ENCODE measurements at regions not wholly inside any gene's neighbourhood (a gene's known extent, or its start where the extent isn't known, plus 50 kb on each side); places are given as distances from the start of the nearest gene placed in this dataset.

DNA sequence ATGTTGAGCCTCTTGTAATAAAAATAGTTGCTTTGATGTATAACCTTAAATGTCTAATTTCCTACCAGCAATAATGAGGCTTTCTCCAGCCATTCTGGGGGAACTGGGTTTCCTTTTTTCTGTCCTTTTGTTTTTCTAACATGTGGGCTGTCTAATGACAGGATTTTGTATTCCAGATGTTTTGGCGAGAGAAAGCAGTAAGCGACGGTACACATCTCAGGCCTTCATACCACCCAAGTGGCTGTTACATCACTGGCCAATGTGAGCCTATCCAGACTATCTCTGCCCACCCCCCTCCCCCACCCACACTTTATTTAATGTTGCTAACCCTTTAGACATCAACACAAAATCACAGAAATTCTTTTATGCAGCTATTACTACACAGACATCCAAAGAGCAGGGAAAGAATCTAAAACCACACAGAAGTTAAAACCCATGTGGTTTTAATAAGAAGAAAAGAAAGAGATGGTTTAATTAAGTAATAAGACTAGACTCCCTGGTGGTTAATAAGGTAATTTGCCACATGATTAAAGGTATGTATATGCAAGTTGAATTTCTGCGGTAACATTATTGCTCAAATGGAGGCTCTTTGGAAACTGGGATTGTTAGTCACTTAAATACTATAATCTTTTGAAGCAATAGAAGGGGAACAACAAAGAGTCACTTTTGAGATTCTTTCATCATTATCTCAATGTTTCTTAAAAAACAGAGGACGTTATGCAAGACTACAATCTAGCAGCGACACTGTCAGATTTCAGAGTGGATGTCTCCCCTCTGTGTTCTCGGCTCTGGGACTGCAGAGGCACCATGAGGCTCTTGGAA is 365.1 kb downstream of the ENC1 start:
- DNase-seq (ENCODE audit: insufficient read length, low spot score): no peak
- FAIRE-seq: no peak

DNA sequence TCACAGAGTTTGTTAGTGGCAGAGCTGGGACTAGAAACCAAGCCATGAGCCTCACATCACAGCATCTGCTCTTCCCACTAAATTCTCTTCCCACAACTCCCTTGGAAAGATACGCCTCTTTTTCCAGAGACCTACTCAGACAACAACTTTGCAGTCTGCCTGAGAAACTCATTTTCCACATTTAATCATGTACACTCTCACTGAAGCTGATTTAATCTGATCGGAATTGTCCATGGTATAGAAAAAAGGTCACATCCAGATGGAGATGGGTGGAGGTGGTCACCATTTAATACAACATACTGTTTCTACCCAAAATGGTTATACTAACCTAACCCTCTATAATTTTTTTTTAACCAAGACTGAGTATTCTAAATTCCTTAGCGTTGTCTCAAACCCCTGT is 366.2 kb downstream of the ENC1 start:
- FAIRE-seq (no peak), DNase-seq (ENCODE audit: insufficient read length, low spot score) (no peak)

DNA sequence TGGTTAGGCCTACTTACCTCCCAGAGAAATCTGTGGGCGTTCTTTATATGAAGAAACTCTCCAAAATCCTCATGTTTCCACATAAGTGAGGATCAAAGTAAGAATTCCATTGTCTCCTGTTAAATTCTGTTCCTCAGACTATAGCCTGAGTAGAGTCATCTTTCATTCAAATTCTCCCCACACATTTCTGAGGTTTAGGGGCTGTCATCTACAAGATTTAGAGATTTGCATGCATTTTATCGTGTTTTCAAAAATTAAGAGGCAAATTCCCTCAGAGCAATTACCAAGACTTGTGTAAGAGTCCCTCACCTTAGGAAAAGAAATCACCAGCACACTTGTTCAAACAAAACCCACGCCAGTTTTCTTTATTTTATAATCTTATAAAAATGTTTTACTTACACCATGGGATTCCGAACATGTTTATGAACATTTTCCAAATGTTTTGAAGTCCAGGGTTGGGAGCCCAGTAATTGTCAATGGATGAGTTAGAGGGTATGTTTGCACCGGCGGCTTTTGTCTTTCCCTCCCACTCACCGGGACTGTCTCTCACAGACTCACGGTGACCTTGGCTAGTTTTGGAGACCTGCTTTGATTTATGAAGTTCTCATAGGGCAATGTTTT is 367.6 kb downstream of the ENC1 start:
- DNase-seq (ENCODE audit: insufficient read length, low spot score) (no peak), FAIRE-seq (no peak)

DNA sequence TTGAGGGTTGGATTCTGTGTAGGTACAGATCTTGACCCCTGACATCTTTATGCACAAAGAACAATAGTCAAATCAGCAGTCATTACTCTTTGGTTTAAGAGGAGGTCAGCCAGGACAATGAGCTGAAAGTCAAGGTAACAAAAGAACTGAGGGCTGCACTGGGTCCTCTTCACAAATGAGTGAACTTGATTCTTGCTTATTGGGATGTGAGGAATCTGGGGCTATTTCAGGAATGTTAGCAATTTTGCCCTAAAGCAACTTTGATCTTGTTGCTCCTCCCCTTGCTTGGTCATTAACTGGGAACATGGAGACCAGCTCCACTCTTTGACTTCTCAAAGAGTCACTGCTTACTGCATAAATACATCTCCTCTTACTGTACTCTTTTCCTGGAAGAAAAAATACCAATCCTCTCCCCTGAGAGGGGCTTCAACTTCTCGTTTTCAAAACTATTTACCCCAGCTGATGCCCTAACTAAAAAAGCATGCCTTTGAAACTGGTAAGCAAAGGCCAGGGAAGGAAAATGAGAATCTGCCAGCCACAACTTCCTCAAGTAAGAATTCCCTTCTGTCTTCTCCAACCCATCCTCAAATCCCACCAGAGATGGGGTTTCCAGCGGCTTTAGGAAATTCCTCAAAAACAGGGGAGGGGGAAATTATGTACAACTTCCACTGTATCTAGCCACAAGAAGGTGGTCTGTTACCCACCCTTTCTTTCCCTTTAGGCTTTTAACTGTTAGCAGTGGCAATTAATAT is 368.3 kb downstream of the ENC1 start:
- DNase-seq (ENCODE audit: insufficient read length, low spot score): no peak
- no peak for FAIRE-seq

DNA sequence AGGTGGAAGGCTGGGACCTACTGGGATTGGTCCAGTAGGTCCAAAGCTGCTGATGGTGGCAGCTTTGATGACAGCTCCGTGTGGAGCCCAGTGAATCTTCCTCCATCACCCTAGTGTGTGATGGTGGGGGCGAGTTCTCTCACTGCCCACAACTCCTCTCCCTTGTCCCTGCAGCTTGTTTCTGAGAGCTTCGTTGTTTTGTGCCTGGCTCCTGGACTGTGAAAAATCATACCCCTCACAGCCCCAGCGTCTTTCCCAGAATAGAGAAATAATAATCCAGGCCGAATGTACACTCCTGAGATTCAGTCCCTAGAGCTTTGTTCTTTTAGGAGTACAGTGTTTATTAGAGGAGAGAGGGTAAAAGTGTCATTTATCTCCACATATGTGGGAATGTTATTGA is 372.2 kb downstream of the ENC1 start:
- DNase-seq (ENCODE audit: insufficient read length, low spot score) (no peak), FAIRE-seq (no peak)

DNA sequence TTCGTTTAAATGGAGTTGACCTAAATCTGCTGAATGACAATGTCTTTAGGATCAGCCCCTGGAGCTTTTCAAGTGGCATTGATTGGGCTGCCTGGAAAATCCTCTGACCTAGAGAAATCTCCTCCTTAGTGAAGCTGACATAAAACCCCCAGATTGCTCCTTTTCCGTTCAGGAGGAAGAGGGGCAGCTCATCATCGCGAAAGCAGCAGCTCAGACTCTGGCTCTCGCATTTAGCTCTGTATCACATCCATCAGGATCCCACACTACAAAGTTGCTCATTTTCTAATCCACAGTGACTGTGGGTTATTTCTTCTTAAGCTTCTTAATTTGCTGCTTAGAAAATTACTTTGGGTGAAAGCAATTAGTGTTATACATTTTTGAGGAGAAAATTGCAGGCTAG is 373.7 kb downstream of the ENC1 start:
- FAIRE-seq: no peak
- DNase-seq (ENCODE audit: insufficient read length, low spot score): no peak

DNA sequence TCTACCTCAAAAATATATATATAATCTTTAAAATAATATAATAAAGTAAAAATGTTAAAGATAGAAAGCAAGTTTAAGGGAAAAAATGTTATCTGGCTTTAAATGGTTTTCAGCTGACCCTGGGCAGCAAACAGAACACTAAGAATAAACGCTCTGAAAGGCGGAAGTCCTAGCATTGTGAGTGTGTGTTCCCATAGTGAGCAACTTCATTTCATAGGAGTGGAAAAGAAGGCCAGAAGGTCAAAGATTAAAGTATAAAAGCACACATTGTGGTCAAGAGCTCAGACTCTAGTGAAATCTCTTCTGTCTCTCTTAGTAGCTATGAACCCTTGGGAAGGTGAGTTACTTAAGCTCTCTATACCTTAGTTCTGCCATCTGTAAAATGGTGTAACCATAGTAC is 374.4 kb downstream of the ENC1 start:
- FAIRE-seq: no peak

DNA sequence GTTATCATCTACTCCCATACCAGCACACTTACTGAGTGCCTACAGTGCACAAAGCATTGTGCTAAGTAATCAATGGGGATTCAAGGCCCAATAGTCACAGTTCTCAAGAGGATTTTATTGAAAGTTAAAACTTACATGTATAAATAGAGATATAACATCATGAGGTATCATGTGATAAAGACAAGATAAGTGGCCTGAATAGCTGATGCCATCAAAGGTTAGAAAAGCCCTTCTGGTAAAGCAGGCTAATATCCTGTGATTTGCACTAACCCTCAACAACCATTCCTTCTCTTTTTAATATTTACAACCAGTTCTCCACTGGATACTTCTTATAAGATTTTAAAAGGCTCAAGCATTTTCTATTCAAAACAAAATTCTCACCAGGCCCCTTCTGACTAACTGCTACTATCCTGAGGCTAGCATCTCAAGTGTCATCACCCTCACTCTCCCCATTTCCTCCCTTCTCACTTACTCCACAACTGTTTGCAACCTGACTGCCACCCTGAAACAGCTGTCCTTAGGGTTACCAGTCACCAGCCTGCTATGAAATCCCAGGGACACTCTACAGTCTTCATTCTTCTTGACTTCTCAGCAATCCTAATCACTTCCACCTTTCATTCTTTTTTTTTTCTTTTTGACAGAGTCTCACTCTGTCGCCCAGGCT is 377.9 kb downstream of the ENC1 start:
- FAIRE-seq: no peak
- no peak for DNase-seq (ENCODE audit: insufficient read length, low spot score)

More for the DNA sequence above, 374.4 kb downstream of the ENC1 start:
- no peak for DNase-seq (ENCODE audit: insufficient read length, low spot score)

DNA sequence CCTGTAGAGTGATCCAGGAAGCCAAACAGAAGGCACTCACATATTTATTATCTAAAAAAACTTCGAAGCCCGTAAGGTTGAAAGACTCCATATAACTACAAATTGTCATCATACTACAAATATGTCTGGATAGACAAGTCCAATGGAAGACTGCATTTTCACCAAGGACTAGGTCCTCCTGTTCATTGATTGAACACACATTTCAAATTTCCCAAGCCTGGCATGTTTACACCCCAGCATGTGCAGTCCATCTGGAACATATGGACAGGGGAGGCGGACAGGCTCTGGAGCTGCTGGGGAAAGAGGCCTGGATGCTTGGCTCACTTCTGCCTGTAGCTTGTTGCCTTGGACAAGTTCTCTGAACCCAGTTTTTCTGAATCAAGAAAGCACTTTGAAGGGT is 378.7 kb downstream of the ENC1 start:
- FAIRE-seq (no peak), DNase-seq (ENCODE audit: insufficient read length, low spot score) (no peak)

DNA sequence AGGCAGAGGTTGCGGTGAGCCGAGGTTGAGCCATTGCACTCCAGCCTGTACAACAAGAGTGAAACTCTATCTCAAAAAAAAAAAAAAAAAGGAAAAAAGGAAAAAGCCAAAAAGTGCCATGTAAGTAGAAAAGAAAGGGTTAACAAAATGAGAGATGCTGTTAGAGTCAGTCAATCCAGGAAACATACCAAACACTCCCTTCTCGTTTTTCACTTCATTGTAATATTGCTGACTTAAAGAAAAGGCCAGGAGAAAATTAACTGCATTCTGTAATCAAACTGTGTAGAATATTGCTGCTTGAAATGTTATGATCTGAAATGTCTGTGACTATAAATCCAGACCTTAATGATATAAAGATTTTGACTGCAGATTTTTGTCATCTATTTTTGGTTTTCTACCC is 379.1 kb downstream of the ENC1 start:
- FAIRE-seq (no peak), DNase-seq (ENCODE audit: insufficient read length, low spot score) (no peak)

DNA sequence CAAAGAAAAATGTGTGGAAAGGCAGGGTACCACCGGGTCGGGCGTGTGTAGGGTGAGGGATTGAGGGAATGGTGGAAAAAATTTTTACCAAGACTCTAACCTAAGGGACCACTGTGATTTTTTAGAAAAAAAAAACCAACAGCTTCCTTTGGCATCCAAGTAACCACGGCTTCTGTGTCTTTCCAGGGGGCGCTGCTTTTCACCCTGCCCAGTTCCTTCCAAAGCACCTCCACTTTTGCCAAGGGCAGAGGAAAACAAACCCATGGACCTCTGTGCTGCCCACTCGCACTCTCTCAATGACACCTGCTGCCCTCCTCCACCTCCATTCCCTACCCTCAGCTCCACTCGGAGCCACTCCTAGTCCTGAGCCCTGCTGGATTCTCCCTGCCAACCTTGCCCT is 381.0 kb downstream of the ENC1 start:
- DNase-seq (ENCODE audit: insufficient read length, low spot score): no peak
- no peak for FAIRE-seq

DNA sequence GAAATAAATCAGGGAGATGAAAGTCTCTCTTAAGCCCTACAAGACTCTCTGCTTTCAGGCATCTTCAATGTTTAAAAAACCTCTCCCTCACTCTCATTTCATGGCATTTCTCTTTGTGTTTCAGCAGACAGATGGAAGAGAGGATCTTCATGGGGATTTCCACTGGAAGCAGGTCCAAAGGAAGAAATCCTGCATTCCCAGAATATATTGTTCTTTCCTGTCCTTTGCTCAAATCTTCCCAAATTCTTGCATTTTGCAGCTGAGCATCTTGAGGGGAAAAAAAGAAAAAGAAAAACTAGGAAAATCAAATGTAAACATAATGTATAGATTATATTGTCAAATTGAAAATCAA is 382.2 kb downstream of the ENC1 start:
- DNase-seq (ENCODE audit: insufficient read length, low spot score): no peak
- FAIRE-seq: no peak

DNA sequence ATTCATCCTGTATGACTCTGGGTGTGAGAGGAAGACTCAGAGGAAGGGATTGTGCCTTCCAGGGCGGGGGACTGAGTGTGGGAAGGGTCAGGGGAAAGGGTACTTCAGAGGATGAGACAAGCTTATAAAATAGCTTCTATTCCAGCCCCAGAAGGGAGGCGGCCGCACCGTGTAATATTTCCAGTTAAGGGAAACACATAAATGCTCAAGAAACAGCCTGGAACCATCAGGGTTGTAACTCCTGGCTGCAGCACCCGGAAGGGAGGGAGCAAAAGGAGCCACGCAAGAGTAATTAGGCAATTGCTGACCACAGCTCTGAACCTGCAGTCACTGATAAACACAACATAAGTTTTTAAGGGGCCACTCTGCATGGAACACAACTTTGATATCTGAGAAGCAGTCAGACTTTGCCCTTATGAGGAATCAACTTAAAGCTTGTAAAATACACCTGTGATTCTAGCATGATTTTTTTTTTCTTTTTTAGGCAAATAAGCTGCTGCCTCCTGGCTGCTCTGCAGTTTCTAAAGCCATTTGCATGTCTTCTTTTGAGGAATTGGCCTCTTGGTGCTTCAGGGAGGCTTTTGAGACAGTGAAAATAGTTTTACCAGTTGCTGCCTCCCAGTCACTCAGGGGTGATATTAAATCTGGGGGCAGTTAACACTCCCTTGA is 382.7 kb downstream of the ENC1 start:
- DNase-seq (ENCODE audit: insufficient read length, low spot score): peak; percentile 14
- no peak for FAIRE-seq

DNA sequence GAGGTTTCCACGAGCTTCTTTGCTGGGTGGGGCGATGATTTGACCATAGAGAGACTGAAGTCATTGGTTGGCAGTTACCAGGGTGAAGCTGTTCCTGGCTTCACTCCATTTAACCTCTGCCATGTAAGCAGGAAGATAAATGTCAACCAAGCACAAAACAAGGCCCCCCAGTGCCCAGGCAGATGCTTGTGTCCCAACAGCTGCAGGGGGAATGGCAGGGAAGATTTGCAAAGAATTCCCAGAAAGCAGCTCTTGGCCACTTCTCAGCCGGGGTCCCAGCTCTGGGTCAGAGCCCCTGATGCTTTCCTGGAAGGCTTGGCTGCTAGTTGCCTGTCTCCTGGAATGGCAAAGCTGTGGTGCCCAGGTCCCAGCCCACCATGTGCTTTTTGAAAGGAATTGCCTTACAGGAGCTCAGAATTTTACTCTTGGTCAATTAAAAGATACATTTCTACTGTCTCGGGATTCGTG is 383.4 kb downstream of the ENC1 start:
- FAIRE-seq (no peak), DNase-seq (ENCODE audit: insufficient read length, low spot score) (no peak)

DNA sequence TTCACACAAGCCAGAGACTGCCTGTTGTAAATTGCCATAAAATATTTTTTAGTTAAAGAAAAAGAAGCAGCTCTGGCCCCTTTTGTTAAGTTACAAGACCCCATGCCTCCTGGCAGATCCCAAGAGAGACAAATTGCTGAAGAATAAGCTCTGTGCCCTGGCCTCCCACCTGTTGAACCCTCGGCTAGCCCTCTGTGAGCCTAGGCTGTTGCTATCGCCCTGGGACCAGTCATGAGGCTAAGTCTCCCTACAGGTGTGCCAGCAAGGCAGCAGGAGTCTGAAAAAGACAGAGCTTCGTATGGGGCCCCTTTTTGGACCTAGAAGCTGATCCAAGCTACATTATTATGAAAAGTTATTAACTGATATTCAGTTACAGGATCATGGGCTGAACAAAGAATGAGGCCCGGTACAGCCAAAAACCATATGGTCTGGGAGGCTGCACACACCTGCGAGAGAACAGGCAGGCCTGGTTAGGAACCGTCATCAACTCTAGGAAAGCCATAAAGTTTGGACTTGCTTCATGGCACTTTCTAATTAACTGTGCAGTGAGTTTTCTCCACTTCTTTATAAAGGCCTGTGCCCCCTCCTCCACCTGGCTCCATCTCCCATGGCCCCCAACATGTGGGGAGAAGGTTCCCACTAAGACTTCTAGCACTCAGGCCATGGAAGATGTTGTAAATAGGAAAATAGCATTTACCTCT is 384.7 kb downstream of the ENC1 start:
- DNase-seq (ENCODE audit: insufficient read length, low spot score) (no peak), FAIRE-seq (no peak)

DNA sequence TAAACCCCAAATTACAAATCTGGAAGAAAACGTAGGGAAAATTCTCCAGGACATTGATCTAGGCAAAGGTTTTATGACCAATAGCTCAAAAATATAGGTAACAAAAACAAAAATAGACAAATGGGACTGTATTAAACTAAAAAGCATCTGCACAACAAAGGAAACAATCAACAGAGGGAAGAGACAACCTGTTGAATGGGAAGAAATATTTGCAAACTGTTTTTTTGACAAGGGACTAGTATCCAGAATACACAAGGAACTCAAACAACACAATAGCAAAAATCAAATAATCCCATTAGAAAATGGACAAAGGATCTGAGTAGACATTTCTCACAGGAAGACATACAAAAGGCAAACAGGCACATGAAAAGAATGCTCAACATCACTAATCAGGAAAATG is 386.3 kb downstream of the ENC1 start:
- DNase-seq (ENCODE audit: insufficient read length, low spot score) (no peak), FAIRE-seq (no peak)

DNA sequence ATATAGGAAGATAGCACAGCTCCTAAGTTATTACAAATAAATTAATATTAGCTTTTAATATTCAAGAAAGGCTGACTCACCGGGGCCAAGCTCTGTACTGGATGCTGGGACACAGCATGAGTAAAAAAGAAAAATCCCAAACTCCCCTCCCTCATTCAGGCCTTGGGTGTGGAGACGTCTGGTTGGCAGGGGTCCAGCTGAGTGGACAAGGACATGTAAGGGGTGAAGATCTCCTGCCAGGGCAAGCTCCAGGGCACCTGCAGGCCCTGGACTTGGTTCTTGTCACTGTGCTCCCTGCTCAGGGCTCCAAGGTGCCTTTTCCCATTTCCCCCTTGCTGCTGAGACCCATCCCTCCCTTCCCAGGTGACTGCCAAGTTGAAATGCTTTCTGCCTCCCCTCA is 388.5 kb downstream of the ENC1 start:
- no peak for FAIRE-seq
- DNase-seq (ENCODE audit: insufficient read length, low spot score): no peak

DNA sequence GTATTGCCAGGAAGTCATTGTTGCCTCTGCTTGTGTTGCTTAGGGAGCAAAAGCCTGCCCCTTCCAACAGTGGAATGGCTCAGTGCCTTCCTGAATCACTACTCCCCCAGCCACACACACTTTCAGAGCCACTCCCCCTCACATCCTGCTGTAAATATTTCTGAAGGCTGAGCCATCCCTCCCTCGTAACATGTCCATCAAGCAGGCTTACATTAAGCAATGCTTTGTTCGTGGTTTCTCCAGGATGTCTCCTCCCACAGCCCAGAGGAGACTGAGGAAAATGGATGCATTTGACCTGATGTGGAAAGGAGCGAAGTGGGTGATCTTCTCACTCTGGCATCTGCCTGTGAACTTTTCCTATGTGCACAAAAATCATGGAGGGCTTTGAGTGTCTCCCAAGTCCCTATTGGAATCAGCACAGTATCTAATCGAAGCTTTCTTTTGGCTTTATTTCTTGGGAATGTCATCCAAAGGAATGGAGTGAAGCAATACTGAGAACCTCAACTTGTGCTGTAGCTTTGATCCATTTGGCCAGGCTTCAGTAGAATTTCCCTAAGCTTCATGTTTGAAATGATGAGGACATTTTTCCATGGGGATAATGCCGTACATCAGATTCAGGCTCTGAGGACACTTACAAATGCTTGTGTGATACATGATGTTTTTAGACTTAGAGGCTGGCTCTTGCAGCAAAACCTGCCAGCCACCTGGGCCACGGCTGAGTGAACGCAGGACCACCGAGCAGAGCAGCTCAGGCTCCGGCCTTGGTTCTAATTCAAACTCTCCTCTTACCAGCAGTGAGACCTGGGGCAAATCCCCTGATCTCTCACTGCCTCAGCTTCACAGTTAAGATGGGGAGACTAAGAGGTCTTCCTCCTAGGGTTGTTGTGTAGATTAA is 389.1 kb downstream of the ENC1 start:
- no peak for DNase-seq (ENCODE audit: insufficient read length, low spot score)
- FAIRE-seq: no peak

Measured in GM19239 (cell line).